Loucy (cell line): ENCODE measurements at regions not wholly inside any gene's neighbourhood (a gene's known extent, or its start where the extent isn't known, plus 50 kb on each side); places are given as distances from the start of the nearest gene placed in this dataset.
"Not testable (repeated sequence)": the region's sequence is repeated elsewhere in the genome, so short reads cannot be mapped to it uniquely, and the experiment has no call there.

Experiments used
- H2AFZ ChIP-seq: fragments of 200-600 bp; sonication (generic); 2 replicates; pipeline ENCODE4 v1.6.0; 2016; ENCODE audit warnings: antibody characterized with exemption, mild to moderate bottlenecking, low read length, moderate library complexity
- H3F3A ChIP-seq: fragments of 200-600 bp; 2 replicates; pipeline ENCODE4 v1.6.0; 2016; ENCODE audit warnings: antibody characterized with exemption, low read depth, mild to moderate bottlenecking
- H3K27me3 ChIP-seq: fragments of 200-600 bp; sonication (generic); 2 replicates; pipeline ENCODE4 v1.6.1; 2014; ENCODE audit warnings: low read length, mild to moderate bottlenecking; ENCODE audit not compliant: insufficient read depth, poor library complexity, severe bottlenecking
- H3K36me3 ChIP-seq: fragments of 200-600 bp; sonication (generic); 2 replicates; pipeline ENCODE4 v1.6.1; 2016; ENCODE audit warnings: low read length; ENCODE audit not compliant: insufficient read depth
- H3K4me1 ChIP-seq: fragments of 200-600 bp; sonication (generic); 2 replicates; pipeline ENCODE4 v1.5.1; 2014; ENCODE audit warnings: low read length, mild to moderate bottlenecking; ENCODE audit not compliant: insufficient read depth, poor library complexity, severe bottlenecking
- H3K4me2 ChIP-seq: fragments of 200-600 bp; sonication (generic); 2 replicates; pipeline ENCODE4 v1.6.0; 2014; ENCODE audit warnings: antibody characterized with exemption, low read length, low read depth, mild to moderate bottlenecking; ENCODE audit not compliant: poor library complexity, severe bottlenecking
- H3K4me3 ChIP-seq: fragments of 200-600 bp; sonication (generic); 2 replicates; pipeline ENCODE4 v1.5.1; 2014; ENCODE audit warnings: low read length, mild to moderate bottlenecking, mixed read lengths; ENCODE audit not compliant: poor library complexity, severe bottlenecking
- H3K79me2 ChIP-seq: fragments of 200-600 bp; sonication (generic); 2 replicates; pipeline ENCODE4 v1.6.1; 2014; ENCODE audit warnings: low read length; ENCODE audit not compliant: insufficient read depth
- H3K9ac ChIP-seq: fragments of 200-600 bp; sonication (generic); 2 replicates; pipeline ENCODE4 v1.6.0; 2014; ENCODE audit warnings: mild to moderate bottlenecking, low read depth, low read length, moderate library complexity; ENCODE audit not compliant: poor library complexity, severe bottlenecking
- H3K9me2 ChIP-seq: fragments of 200-600 bp; sonication (generic); replicated peaks from 2 replicates; pipeline ENCODE4 v1.6.1; 2016; ENCODE audit warnings: low read depth, low read length, mixed read lengths
- H3K9me3 ChIP-seq: fragments of 200-600 bp; sonication (generic); 2 replicates; pipeline ENCODE4 v1.6.1; 2014; ENCODE audit warnings: mild to moderate bottlenecking, antibody characterized with exemption, low read length, low read depth; ENCODE audit not compliant: insufficient read depth
- H4K20me1 ChIP-seq: fragments of 200-600 bp; sonication (generic); 2 replicates; pipeline ENCODE4 v1.6.0; 2014; ENCODE audit warnings: antibody characterized with exemption, low read length, mild to moderate bottlenecking; ENCODE audit not compliant: insufficient read depth, poor library complexity, severe bottlenecking
- CTCF ChIP-seq: fragments of 200-600 bp; sonication (generic); conservative IDR thresholded peaks from 2 replicates; pipeline ENCODE4 v1.5.1; 2014; ENCODE audit warnings: mild to moderate bottlenecking, antibody characterized with exemption, low read length
- EZH2phosphoT487 ChIP-seq: fragments of 200-600 bp; IDR thresholded peaks from 2 replicates; pipeline ENCODE4 v1.6.1; 2018; ENCODE audit warnings: antibody characterized with exemption, mild to moderate bottlenecking, moderate library complexity, borderline replicate concordance

GRCh38 chr5:107735558-107735957 is 64.8 kb upstream of the EFNA5 start:
- H3K27me3 ChIP-seq = no peaks in the 10 kb centered on the region
- H3K9ac ChIP-seq = no peak overlapping the region
- no peaks in the 10 kb centered on the region for H3K4me1 ChIP-seq
- H3K4me2 ChIP-seq = no peak overlapping the region
- H4K20me1 ChIP-seq = no peaks in the 10 kb centered on the region
- H3K4me3 ChIP-seq = no peak overlapping the region
- no peaks in the 10 kb centered on the region for H3K79me2 ChIP-seq
- H3K36me3 ChIP-seq = no peaks in the 10 kb centered on the region
- H3K9me2 ChIP-seq = no peaks in the 10 kb centered on the region
- H3K9me3 ChIP-seq = no peaks in the 10 kb centered on the region
- no peak for TF ChIP-seq EZH2phosphoT487
- no peak for TF ChIP-seq CTCF
- H3F3A ChIP-seq = no peaks in the 10 kb centered on the region
- H2AFZ ChIP-seq = no peak overlapping the region

GRCh38 chr5:107726896-107727295 is 56.2 kb upstream of the EFNA5 start:
- Histone ChIP-seq H3K4me1 (no peaks in the 10 kb centered on the region), H2AFZ (no peak overlapping the region), H3K4me3 (no peak overlapping the region), H4K20me1 (no peaks in the 10 kb centered on the region), H3K27me3 (no peaks in the 10 kb centered on the region), H3K9ac (no peak overlapping the region), H3K79me2 (no peaks in the 10 kb centered on the region), H3K4me2 (no peak overlapping the region), H3K9me2 (no peaks in the 10 kb centered on the region), H3K9me3 (no peaks in the 10 kb centered on the region), H3K36me3 (no peaks in the 10 kb centered on the region), H3F3A (no peaks in the 10 kb centered on the region)
- TF ChIP-seq EZH2phosphoT487 (no peak), CTCF (no peak)

GRCh38 chr5:107724642-107725041 is 53.9 kb upstream of the EFNA5 start:
- Histone ChIP-seq H3K4me3 (no peak overlapping the region), H2AFZ (no peak overlapping the region), H3K79me2 (no peaks in the 10 kb centered on the region), H3K9me2 (no peaks in the 10 kb centered on the region), H3K4me1 (no peaks in the 10 kb centered on the region), H3K36me3 (no peaks in the 10 kb centered on the region), H3K4me2 (no peak overlapping the region), H4K20me1 (no peaks in the 10 kb centered on the region), H3K9me3 (no peaks in the 10 kb centered on the region), H3K27me3 (no peaks in the 10 kb centered on the region), H3F3A (no peaks in the 10 kb centered on the region), H3K9ac (no peak overlapping the region)
- TF ChIP-seq EZH2phosphoT487 (no peak), CTCF (no peak)

GRCh38 chr5:107721241-107721640 is 50.5 kb upstream of the EFNA5 start:
- H2AFZ ChIP-seq, H3K27me3 ChIP-seq, H3K79me2 ChIP-seq, H4K20me1 ChIP-seq, H3K9me2 ChIP-seq, H3F3A ChIP-seq, H3K4me1 ChIP-seq, H3K9me3 ChIP-seq, H3K36me3 ChIP-seq, H3K4me3 ChIP-seq, H3K9ac ChIP-seq, H3K4me2 ChIP-seq: not testable (repeated sequence)
